ENCODE measurements at regions not wholly inside any gene's neighbourhood (a gene's known extent, or its start where the extent isn't known, plus 50 kb on each side); places are given as distances from the start of the nearest gene placed in this dataset.
"Not testable (repeated sequence)": the region's sequence is repeated elsewhere in the genome, so short reads cannot be mapped to it uniquely, and the experiment has no call there.

- ATAC-seq (no peak), DNase-seq (no peak)
These were observed 110.2 kb downstream of the COPRS start for GRCh38 chr17:31748881-31749280.

- no peak for DNase-seq
- ATAC-seq, result no peak
These were observed 112.1 kb downstream of the COPRS start for GRCh38 chr17:31746884-31747495.

GRCh38 chr17:31745964-31746600 lies 113.0 kb downstream of the COPRS start:
- DNase-seq, result no peak
- no peak for ATAC-seq

- ATAC-seq, result no peak
- DNase-seq, result no peak
These were observed 114.5 kb downstream of the COPRS start for GRCh38 chr17:31744511-31744951.

GRCh38 chr17:31743797-31744196 lies 115.2 kb downstream of the COPRS start:
- DNase-seq (no peak), ATAC-seq (no peak)

- DNase-seq (no peak), ATAC-seq (no peak)
These were observed 117.7 kb downstream of the COPRS start for GRCh38 chr17:31741371-31741770.

GRCh38 chr17:31740611-31741082 lies 118.4 kb downstream of the COPRS start:
- ATAC-seq (no peak), DNase-seq (no peak)

GRCh38 chr17:31738996-31739699 lies 119.9 kb downstream of the COPRS start:
- no peak for ATAC-seq
- no peak for DNase-seq

GRCh38 chr17:31738488-31738887 lies 120.6 kb downstream of the COPRS start:
- DNase-seq, result no peak
- ATAC-seq, result no peak

GRCh38 chr17:31738067-31738466 lies 121.0 kb downstream of the COPRS start:
- ATAC-seq, result no peak
- DNase-seq, result no peak

GRCh38 chr17:31736855-31737625 lies 122.0 kb downstream of the COPRS start:
- DNase-seq (no peak), ATAC-seq (no peak)

GRCh38 chr17:31733326-31733725 lies 125.7 kb downstream of the COPRS start:
- ATAC-seq, result no peak
- no peak for DNase-seq

GRCh38 chr17:31731585-31732154 lies 127.4 kb downstream of the COPRS start:
- not testable (repeated sequence) for ATAC-seq, DNase-seq

GRCh38 chr17:31731118-31731517 lies 127.9 kb downstream of the COPRS start:
- DNase-seq, result no peak

GRCh38 chr17:31726980-31727427 lies 132.0 kb downstream of the COPRS start:
- ATAC-seq, result no peak

More at GRCh38 chr17:31731118-31731517, 127.9 kb downstream of the COPRS start:
- no peak for ATAC-seq

GRCh38 chr17:31724619-31725018 lies 134.4 kb downstream of the COPRS start:
- ATAC-seq (no peak), DNase-seq (no peak)

More at GRCh38 chr17:31726980-31727427, 132.0 kb downstream of the COPRS start:
- DNase-seq, result no peak

- no peak for DNase-seq
- ATAC-seq, result no peak
These were observed 135.0 kb downstream of the COPRS start for GRCh38 chr17:31724026-31724425.

GRCh38 chr17:31722251-31723056 lies 136.6 kb downstream of the COPRS start:
- DNase-seq (no peak), ATAC-seq (no peak)

GRCh38 chr17:31721291-31722025 lies 137.6 kb downstream of the COPRS start:
- ATAC-seq, result no peak
- no peak for DNase-seq

GRCh38 chr17:31717251-31717650 lies 141.8 kb downstream of the COPRS start:
- DNase-seq, ATAC-seq: not testable (repeated sequence)
